Right lobe of liver (tissue), 6 donors: ENCODE measurements at regions not wholly inside any gene's neighbourhood (a gene's known extent, or its start where the extent isn't known, plus 50 kb on each side); places are given as distances from the start of the nearest gene placed in this dataset.

ENCODE experiments used
- ATAC-seq, 4 donors: fragments of 200-7000 bp; cut with Tn5 transposase; one replicate each; pipeline ENCODE4 v1.9.1; 2020; ENCODE audit warnings: mild to moderate bottlenecking in 4 of 4, moderate library complexity in 4 of 4
- DNase-seq, 3 donors: peaks; one replicate each; pipeline ENCODE4 v3.0.0-alpha.2; 2020
- H3K27ac ChIP-seq, 3 donors: fragments of 200-600 bp; one replicate each; pipeline ENCODE4 v1.8.0; 2022
- H3K27me3 ChIP-seq, 2 donors: fragments of 200-600 bp; one replicate each; pipeline ENCODE4 v1.8.0; 2022
- H3K36me3 ChIP-seq, 4 donors: fragments of 200-600 bp; sonication (generic) in 1 of 4; one replicate each; pipeline versions ENCODE4 v1.5.1 to v1.8.0; 2017 to 2022; ENCODE audit warnings: control low read depth in 1 of 4
- H3K4me1 ChIP-seq, 4 donors: fragments of 200-600 bp; sonication (generic) in 1 of 4; one replicate each; pipeline versions ENCODE4 v1.5.1 to v1.8.0; 2017 to 2022; ENCODE audit warnings: control low read depth in 1 of 4
- H3K4me3 ChIP-seq, 3 donors: fragments of 200-600 bp; one replicate each; pipeline ENCODE4 v1.8.0; 2022
- H3K9me3 ChIP-seq, 4 donors: fragments of 200-600 bp; sonication (generic) in 1 of 4; one replicate each; pipeline versions ENCODE4 v1.5.1 to v1.8.0; 2017 to 2022; ENCODE audit warnings: control low read depth in 1 of 4
- CTCF ChIP-seq, 4 donors: fragments of 200-600 bp in 3 of 4; fragments of 450-650 bp in 1 of 4; IDR thresholded peaks; one replicate each; pipeline versions ENCODE4 v1.5.1 to v1.8.0; 2016 to 2022; ENCODE audit warnings: antibody characterized with exemption in 4 of 4, mild to moderate bottlenecking in 2 of 4
- POLR2A ChIP-seq: fragments of 450-650 bp; IDR thresholded peaks from one replicate; pipeline ENCODE4 v1.6.1; 2017; ENCODE audit warnings: antibody characterized with exemption, mild to moderate bottlenecking
- WGBS: methylation state at CpG from one replicate; pipeline ENCODE4 v1.1.6; 2018; ENCODE audit warnings: low coverage, low lambda C conversion rate; ENCODE audit not compliant: insufficient coverage; ENCODE audit errors: missing lambda C conversion rate; 5-methylcytosine and 5-hydroxymethylcytosine counted together
- intact Hi-C, 2 donors: fragments of 100-400 bp; cut with DNase I; formaldehyde crosslinking; loops; one replicate each; pipeline versions ENCODE4 v1.11.2 to v1.14.1; 2022
- donor health status: DM: no; HTN: yes; CAD: no.
- donor health status: DM: no; HTN: no; CAD: no.
- donor health status: DM: no; HTN: no; CAD: no.
- donor health status: DM: no; HTN: yes; CAD: no.
- donor health status: DM: no; HTN: yes; CAD: no.

GRCh38 chr5:107782561-107783169 lies 111.9 kb upstream of the EFNA5 start:
- TF ChIP-seq POLR2A (no peak), CTCF (IDR thresholded peaks at IDR 0.05) (no peak)
- DNase-seq (no peak), ATAC-seq (no peak)
- 57% methylated on average over 4 of the region's 4 CpGs for WGBS
- H3K27ac ChIP-seq = no peak overlapping the region
- no peaks in the 10 kb centered on the region for H3K36me3 ChIP-seq
- no peaks in the 10 kb centered on the region for H3K27me3 ChIP-seq
- no peaks in the 10 kb centered on the region for H3K4me1 ChIP-seq
- H3K9me3 ChIP-seq = no peaks in the 10 kb centered on the region
- intact Hi-C loops = no loop called here
- H3K4me3 ChIP-seq = no peak overlapping the region

- Histone ChIP-seq H3K27me3 (no peaks in the 10 kb centered on the region), H3K9me3 (no peaks in the 10 kb centered on the region), H3K4me1 (no peaks in the 10 kb centered on the region), H3K4me3 (no peak overlapping the region), H3K36me3 (no peaks in the 10 kb centered on the region), H3K27ac (no peak overlapping the region)
- 18% methylated on average over 1 of the region's 1 CpG for WGBS
- TF ChIP-seq CTCF (IDR thresholded peaks at IDR 0.05) (no peak), POLR2A (no peak)
- DNase-seq = no peak
- ATAC-seq = no peak
- intact Hi-C loops = no loop called here
Observed at GRCh38 chr5:107781451-107781850, 110.7 kb upstream of the EFNA5 start.

- no peak overlapping the region for H3K27ac ChIP-seq
- H3K4me3 ChIP-seq = no peak overlapping the region
- ATAC-seq (no peak), DNase-seq (no peak)
- TF ChIP-seq CTCF (IDR thresholded peaks at IDR 0.05) (no peak), POLR2A (no peak)
- H3K27me3 ChIP-seq = no peaks in the 10 kb centered on the region
- H3K4me1 ChIP-seq = no peaks in the 10 kb centered on the region
- WGBS = 81% methylated on average over 2 of the region's 2 CpGs
- no peaks in the 10 kb centered on the region for H3K9me3 ChIP-seq
- intact Hi-C loops = no loop called here
- no peaks in the 10 kb centered on the region for H3K36me3 ChIP-seq
Observed at GRCh38 chr5:107779437-107779836, 108.7 kb upstream of the EFNA5 start.

- intact Hi-C loops = no loop called here
- Histone ChIP-seq H3K4me3 (no peak overlapping the region), H3K27me3 (no peaks in the 10 kb centered on the region), H3K27ac (no peak overlapping the region), H3K36me3 (no peaks in the 10 kb centered on the region), H3K9me3 (no peaks in the 10 kb centered on the region), H3K4me1 (no peaks in the 10 kb centered on the region)
- no peak for TF ChIP-seq POLR2A
- TF ChIP-seq CTCF (IDR thresholded peaks at IDR 0.05) = no peak
- 39% methylated on average over 2 of the region's 3 CpGs for WGBS
- ATAC-seq (no peak), DNase-seq (no peak)
Observed at GRCh38 chr5:107778647-107779046, 107.9 kb upstream of the EFNA5 start.
